DND-41 (cell line): ENCODE measurements at regions not wholly inside any gene's neighbourhood (a gene's known extent, or its start where the extent isn't known, plus 50 kb on each side); places are given as distances from the start of the nearest gene placed in this dataset.

Experiments used
- EZH2 ChIP-seq: IDR thresholded peaks from 3 replicates; pipeline ENCODE4 v1.6.1; 2012; ENCODE audit warnings: borderline replicate concordance, low read depth, mild to moderate bottlenecking, moderate library complexity, low read length, inconsistent platforms; ENCODE audit not compliant: severe bottlenecking
- TF ChIP-seq, protein P1 (sequence below): IDR thresholded peaks from 2 replicates; pipeline ENCODE4 v1.5.1; 2012; ENCODE audit warnings: borderline replicate concordance, low read length, moderate library complexity, mild to moderate bottlenecking; ENCODE audit not compliant: poor library complexity, severe bottlenecking; ENCODE audit errors: extremely low read depth

DNA sequence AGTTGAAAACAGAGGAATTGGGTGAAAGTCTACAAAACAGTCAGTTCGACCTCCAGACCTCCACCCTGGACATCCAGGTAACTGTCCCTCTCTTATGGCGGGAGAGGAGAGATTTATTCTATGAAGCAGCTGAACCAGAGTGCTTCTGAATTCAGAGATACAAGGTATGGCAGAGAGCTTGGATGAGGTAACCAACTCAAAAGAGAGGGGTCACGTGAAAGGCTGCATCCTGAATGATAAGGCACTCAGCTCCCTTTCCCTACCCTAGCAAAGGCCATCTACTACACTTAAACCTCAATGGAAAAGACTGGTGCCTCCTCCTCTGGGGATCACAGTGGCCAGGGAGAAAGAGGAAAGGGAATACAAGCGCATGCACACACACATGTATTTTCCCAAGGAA is 88.4 kb upstream of the KCNA3 start:
- TF ChIP-seq, protein P1, sequence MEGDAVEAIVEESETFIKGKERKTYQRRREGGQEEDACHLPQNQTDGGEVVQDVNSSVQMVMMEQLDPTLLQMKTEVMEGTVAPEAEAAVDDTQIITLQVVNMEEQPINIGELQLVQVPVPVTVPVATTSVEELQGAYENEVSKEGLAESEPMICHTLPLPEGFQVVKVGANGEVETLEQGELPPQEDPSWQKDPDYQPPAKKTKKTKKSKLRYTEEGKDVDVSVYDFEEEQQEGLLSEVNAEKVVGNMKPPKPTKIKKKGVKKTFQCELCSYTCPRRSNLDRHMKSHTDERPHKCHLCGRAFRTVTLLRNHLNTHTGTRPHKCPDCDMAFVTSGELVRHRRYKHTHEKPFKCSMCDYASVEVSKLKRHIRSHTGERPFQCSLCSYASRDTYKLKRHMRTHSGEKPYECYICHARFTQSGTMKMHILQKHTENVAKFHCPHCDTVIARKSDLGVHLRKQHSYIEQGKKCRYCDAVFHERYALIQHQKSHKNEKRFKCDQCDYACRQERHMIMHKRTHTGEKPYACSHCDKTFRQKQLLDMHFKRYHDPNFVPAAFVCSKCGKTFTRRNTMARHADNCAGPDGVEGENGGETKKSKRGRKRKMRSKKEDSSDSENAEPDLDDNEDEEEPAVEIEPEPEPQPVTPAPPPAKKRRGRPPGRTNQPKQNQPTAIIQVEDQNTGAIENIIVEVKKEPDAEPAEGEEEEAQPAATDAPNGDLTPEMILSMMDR, result no peak
- no peak for TF ChIP-seq EZH2
